ENCODE measurements at regions not wholly inside any gene's neighbourhood (a gene's known extent, or its start where the extent isn't known, plus 50 kb on each side); places are given as distances from the start of the nearest gene placed in this dataset.
"Not testable (repeated sequence)": the region's sequence is repeated elsewhere in the genome, so short reads cannot be mapped to it uniquely, and the experiment has no call there.

GRCh38 chr4:131347816-131348215, 1801.3 kb upstream of the PCDH10 start:
- Histone ChIP-seq H3K36me3 (ENCODE audit: insufficient read depth, low read length) (no peaks in the 10 kb centered on the region), H3K79me2 (replicated peaks; ENCODE audit: insufficient read depth, low read length) (no peaks in the 10 kb centered on the region), H4K20me1 (ENCODE audit: insufficient read depth) (no peaks in the 10 kb centered on the region), H3K9me3 (ENCODE audit: low read length) (no peaks in the 10 kb centered on the region), H3K27ac (ENCODE audit: low read length) (no peak overlapping the region), H3K4me2 (ENCODE audit: low read length) (no peak overlapping the region), H3K4me3 (ENCODE audit: low read length) (no peak overlapping the region), H3K27me3 (ENCODE audit: insufficient read depth, low read depth, low read length) (no peaks in the 10 kb centered on the region), H3K9me2 (ENCODE audit: insufficient read depth, low read length) (no peaks in the 10 kb centered on the region), H3K9ac (ENCODE audit: low read length) (no peak overlapping the region), H2AFZ (ENCODE audit: low read depth, low read length) (no peak overlapping the region), H3F3A (ENCODE audit: insufficient read depth, low read length, poor library complexity, severe bottlenecking) (no peaks in the 10 kb centered on the region)
- TF ChIP-seq TAF1 (IDR thresholded peaks at IDR 0.05; ENCODE audit: low read depth) (no peak), SMC3 (conservative IDR thresholded peaks at IDR 0.05; ENCODE audit: poor library complexity) (no peak), MXI1 (conservative IDR thresholded peaks at IDR 0.05; ENCODE audit: poor library complexity, severe bottlenecking) (no peak)

GRCh38 chr4:131348263-131348662, 1800.8 kb upstream of the PCDH10 start:
- Histone ChIP-seq H4K20me1 (ENCODE audit: insufficient read depth) (no peaks in the 10 kb centered on the region), H3K4me2 (ENCODE audit: low read length) (no peak overlapping the region), H2AFZ (ENCODE audit: low read depth, low read length) (no peak overlapping the region), H3K4me3 (ENCODE audit: low read length) (no peak overlapping the region), H3K27me3 (ENCODE audit: insufficient read depth, low read depth, low read length) (no peaks in the 10 kb centered on the region), H3K79me2 (replicated peaks; ENCODE audit: insufficient read depth, low read length) (no peaks in the 10 kb centered on the region), H3K36me3 (ENCODE audit: insufficient read depth, low read length) (no peaks in the 10 kb centered on the region), H3K9me2 (ENCODE audit: insufficient read depth, low read length) (no peaks in the 10 kb centered on the region), H3F3A (ENCODE audit: insufficient read depth, low read length, poor library complexity, severe bottlenecking) (no peaks in the 10 kb centered on the region), H3K9ac (ENCODE audit: low read length) (no peak overlapping the region), H3K27ac (ENCODE audit: low read length) (no peak overlapping the region), H3K9me3 (ENCODE audit: low read length) (no peaks in the 10 kb centered on the region)
- TF ChIP-seq TAF1 (IDR thresholded peaks at IDR 0.05; ENCODE audit: low read depth) (no peak), RAD21 (conservative IDR thresholded peaks at IDR 0.05) (no peak), MXI1 (conservative IDR thresholded peaks at IDR 0.05; ENCODE audit: poor library complexity, severe bottlenecking) (no peak), EZH2 (IDR thresholded peaks at IDR 0.05; ENCODE audit: borderline replicate concordance, insufficient read depth, low read length, poor library complexity, severe bottlenecking) (no peak), EP300 (conservative IDR thresholded peaks at IDR 0.05; ENCODE audit: poor library complexity, severe bottlenecking) (no peak), REST (IDR thresholded peaks at IDR 0.05; ENCODE audit: borderline replicate concordance) (no peak), SMC3 (conservative IDR thresholded peaks at IDR 0.05; ENCODE audit: poor library complexity) (no peak), CTCF (IDR thresholded peaks at IDR 0.05; ENCODE audit: poor library complexity, severe bottlenecking) (no peak), POLR2AphosphoS5 (IDR thresholded peaks at IDR 0.05) (no peak)

- not testable (repeated sequence) for H3K27ac ChIP-seq (ENCODE audit: low read length); H3K9me2 ChIP-seq (ENCODE audit: insufficient read depth, low read length); H4K20me1 ChIP-seq (ENCODE audit: insufficient read depth); H3F3A ChIP-seq (ENCODE audit: insufficient read depth, low read length, poor library complexity, severe bottlenecking); H2AFZ ChIP-seq (ENCODE audit: low read depth, low read length); H3K27me3 ChIP-seq (ENCODE audit: insufficient read depth, low read depth, low read length); H3K9ac ChIP-seq (ENCODE audit: low read length); H3K36me3 ChIP-seq (ENCODE audit: insufficient read depth, low read length); H3K9me3 ChIP-seq (ENCODE audit: low read length); H3K4me3 ChIP-seq (ENCODE audit: low read length); H3K4me2 ChIP-seq (ENCODE audit: low read length); H3K79me2 ChIP-seq (replicated peaks; ENCODE audit: insufficient read depth, low read length)
These were observed 1796.7 kb upstream of the PCDH10 start for GRCh38 chr4:131352371-131352770.

All from neural cell (in vitro differentiated cells).